Colonic mucosa (tissue), 4 donors: ENCODE measurements at regions not wholly inside any gene's neighbourhood (a gene's known extent, or its start where the extent isn't known, plus 50 kb on each side); places are given as distances from the start of the nearest gene placed in this dataset.
"Not testable (repeated sequence)": the region's sequence is repeated elsewhere in the genome, so short reads cannot be mapped to it uniquely, and the experiment has no call there.

Experiments used
- DNase-seq: peaks from one replicate; pipeline ENCODE4 v3.0.0-alpha.2; 2020
- H3K27ac ChIP-seq: fragments of 200-600 bp; one replicate; pipeline ENCODE4 v1.8.0; 2021
- H3K27me3 ChIP-seq: fragments of 200-600 bp; one replicate; pipeline ENCODE4 v1.8.0; 2021
- H3K36me3 ChIP-seq: fragments of 200-600 bp; one replicate; pipeline ENCODE4 v1.8.0; 2021
- H3K4me1 ChIP-seq: fragments of 200-600 bp; one replicate; pipeline ENCODE4 v1.8.0; 2021; ENCODE audit warnings: mild to moderate bottlenecking
- H3K4me3 ChIP-seq: fragments of 200-600 bp; one replicate; pipeline ENCODE4 v1.8.0; 2021
- H3K9ac ChIP-seq, 2 donors: one replicate each; pipeline ENCODE4 v1.7.0; 2013; ENCODE audit warnings: control low read depth in 2 of 2, low read depth in 2 of 2, low read length in 2 of 2
- H3K9me3 ChIP-seq: fragments of 200-600 bp; one replicate; pipeline ENCODE4 v1.8.0; 2021
- CTCF ChIP-seq: fragments of 200-600 bp; IDR thresholded peaks from one replicate; pipeline ENCODE4 v1.8.0; 2022; ENCODE audit warnings: antibody characterized with exemption, mild to moderate bottlenecking
- intact Hi-C: fragments of 100-400 bp; cut with DNase I; formaldehyde crosslinking; loops from one replicate; pipeline ENCODE4 v1.14.1; 2022
- donor health status: healthy.
- donor health status: DM: no; HTN: no; CAD: no.
- donor health status: DM: no; HTN: no; CAD: no.

DNA sequence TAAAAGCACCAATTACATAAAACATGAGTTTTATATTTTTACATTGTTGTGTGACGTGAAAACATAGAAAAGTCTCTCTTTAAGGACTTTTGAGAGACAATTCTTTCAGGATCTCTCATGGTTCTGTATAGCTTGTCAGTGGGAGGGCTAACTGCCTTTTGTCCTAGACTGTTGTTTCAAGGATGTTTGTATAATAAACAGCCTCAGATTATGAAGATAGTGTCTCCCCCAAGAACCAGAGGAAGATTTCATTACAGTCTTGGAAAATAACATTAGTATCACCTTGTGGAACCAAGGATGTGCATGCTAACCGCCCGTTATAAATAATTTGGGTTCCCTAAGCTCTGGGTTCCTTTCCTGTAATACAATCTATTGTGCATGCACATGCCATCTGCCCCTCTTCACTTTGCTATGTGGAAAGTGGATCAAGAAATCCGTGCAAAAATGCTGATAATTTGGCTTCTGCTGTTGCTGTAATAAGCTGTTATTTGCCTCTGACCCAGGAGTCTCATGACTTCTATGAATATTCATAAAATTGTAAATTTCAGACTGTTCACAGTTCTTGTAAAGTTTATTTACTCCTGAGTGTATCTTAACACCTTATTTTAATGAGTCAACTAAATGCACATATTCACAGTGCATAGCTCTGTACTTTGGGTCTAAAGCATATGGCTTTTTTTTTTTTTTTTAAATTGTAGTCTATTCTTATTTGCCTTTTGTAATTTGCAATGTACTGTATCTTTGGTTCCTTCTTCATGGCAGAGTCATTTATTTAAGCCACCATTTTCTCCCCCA, 265.5 kb downstream of the PTH2R start:
- DNase-seq = no peak
- no peak overlapping the region for H3K27ac ChIP-seq
- H3K9ac ChIP-seq = no peak overlapping the region
- H3K36me3 ChIP-seq = no peaks in the 10 kb centered on the region
- no peak overlapping the region for H3K4me3 ChIP-seq
- TF ChIP-seq CTCF = no peak
- H3K27me3 ChIP-seq = no peaks in the 10 kb centered on the region
- H3K4me1 ChIP-seq = no peaks in the 10 kb centered on the region
- H3K9me3 ChIP-seq = no peaks in the 10 kb centered on the region
- intact Hi-C loops = no loop called here

GRCh38 chr2:208673631-208674030, 267.0 kb downstream of the PTH2R start:
- intact Hi-C loops = no loop called here
- H3K4me3 ChIP-seq = no peak overlapping the region
- H3K36me3 ChIP-seq = no peaks in the 10 kb centered on the region
- H3K4me1 ChIP-seq = no peaks in the 10 kb centered on the region
- no peak overlapping the region for H3K27ac ChIP-seq
- H3K27me3 ChIP-seq = no peaks in the 10 kb centered on the region
- H3K9ac ChIP-seq = no peak overlapping the region
- no peak for DNase-seq
- no peak for TF ChIP-seq CTCF
- H3K9me3 ChIP-seq = no peaks in the 10 kb centered on the region

- intact Hi-C loops = no loop called here
- Histone ChIP-seq H3K27ac (no peak overlapping the region), H3K27me3 (no peaks in the 10 kb centered on the region), H3K36me3 (no peaks in the 10 kb centered on the region), H3K9ac (no peak overlapping the region), H3K4me1 (no peaks in the 10 kb centered on the region), H3K9me3 (no peaks in the 10 kb centered on the region), H3K4me3 (no peak overlapping the region)
- no peak for DNase-seq
- no peak for TF ChIP-seq CTCF
Observed at GRCh38 chr2:208674919-208675318, 268.3 kb downstream of the PTH2R start.

DNA sequence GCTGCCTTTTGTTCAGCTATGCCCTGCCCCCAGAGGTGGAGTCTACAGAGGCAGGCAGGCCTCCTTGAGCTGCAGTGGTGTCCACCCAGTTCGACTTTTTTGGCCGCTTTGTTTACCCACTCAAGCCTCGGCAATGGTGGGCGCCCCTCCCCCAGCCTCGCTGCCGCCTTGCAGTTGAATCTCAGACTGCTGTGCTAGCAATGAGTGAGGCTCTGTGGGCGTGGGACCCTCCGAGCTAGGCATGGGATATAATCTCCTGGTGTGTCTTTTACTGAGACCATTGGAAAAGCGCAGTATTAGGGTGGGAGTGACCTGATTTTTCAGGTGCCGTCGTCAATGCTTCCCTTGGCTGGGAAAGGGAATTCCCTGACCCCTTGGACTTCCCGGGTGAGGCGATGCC, 279.3 kb downstream of the PTH2R start:
- H3K27ac ChIP-seq, H3K36me3 ChIP-seq, H3K9me3 ChIP-seq, DNase-seq, intact Hi-C loops, H3K4me1 ChIP-seq, H3K4me3 ChIP-seq, H3K9ac ChIP-seq, H3K27me3 ChIP-seq: not testable (repeated sequence)

DNA sequence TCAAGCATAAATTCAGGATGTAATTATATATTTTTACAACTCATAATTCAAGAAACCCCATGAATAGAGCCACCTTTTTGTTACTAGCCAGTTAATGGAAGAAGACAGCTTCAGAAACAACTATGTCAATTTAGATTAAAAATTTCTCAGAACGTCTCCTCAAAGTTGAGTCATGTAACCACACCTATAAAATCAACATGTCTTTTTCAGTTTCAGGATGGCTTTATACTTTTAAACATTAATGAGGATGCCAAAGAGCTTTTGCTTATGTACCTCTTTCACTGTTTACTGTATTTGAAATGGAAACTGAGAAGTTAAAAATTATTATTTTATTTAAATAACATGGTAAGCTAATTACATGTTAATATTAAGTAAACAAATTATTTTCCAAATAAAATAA, 280.1 kb downstream of the PTH2R start:
- Histone ChIP-seq H3K27ac (no peak overlapping the region), H3K4me1 (no peaks in the 10 kb centered on the region)

DNA sequence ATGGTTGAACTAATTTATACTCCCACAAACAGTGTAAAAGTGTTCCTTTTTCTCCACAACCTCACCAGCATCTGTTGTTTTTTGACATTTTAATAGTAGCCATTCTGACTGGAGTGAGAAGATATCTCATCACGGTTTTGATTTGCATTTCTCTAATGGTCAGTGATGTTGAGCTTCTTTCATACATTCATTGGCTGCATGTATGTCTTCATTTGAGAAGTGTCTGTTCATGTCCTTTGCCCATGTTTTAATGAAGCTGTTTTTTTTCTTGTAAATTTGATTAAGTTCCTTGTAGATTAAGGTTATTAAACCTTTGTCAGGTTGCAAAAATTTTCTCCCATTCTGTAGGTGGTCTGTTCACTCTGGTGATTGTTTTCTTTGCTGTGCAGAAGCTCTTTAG, 281.1 kb downstream of the PTH2R start:
- H3K4me1 ChIP-seq, H3K4me3 ChIP-seq, intact Hi-C loops, H3K36me3 ChIP-seq, H3K27ac ChIP-seq, H3K9me3 ChIP-seq, H3K27me3 ChIP-seq, H3K9ac ChIP-seq, DNase-seq: not testable (repeated sequence)

More for the DNA sequence above, 280.1 kb downstream of the PTH2R start:
- Histone ChIP-seq H3K36me3 (no peaks in the 10 kb centered on the region), H3K9me3 (no peaks in the 10 kb centered on the region), H3K9ac (no peak overlapping the region), H3K27me3 (no peaks in the 10 kb centered on the region), H3K4me3 (no peak overlapping the region)
- no peak for DNase-seq
- intact Hi-C loops = no loop called here
- TF ChIP-seq CTCF = no peak
